Endothelial cell (in vitro differentiated cells): ENCODE measurements at regions not wholly inside any gene's neighbourhood (a gene's known extent, or its start where the extent isn't known, plus 50 kb on each side); places are given as distances from the start of the nearest gene placed in this dataset.

Experiments
- DNase-seq: peaks from one replicate; pipeline ENCODE4 v3.0.0; 2021; ENCODE audit warnings: low spot score
- H3K27ac Mint-ChIP-seq: one replicate; pipeline ENCODE4 v1.8.0; 2021; ENCODE audit warnings: mixed read lengths, inconsistent platforms; ENCODE audit not compliant: unreplicated experiment
- H3K27me3 Mint-ChIP-seq: one replicate; pipeline ENCODE4 v1.8.0; 2021; ENCODE audit warnings: mild to moderate bottlenecking, moderate library complexity, mixed read lengths, inconsistent platforms; ENCODE audit not compliant: unreplicated experiment
- H3K36me3 Mint-ChIP-seq: one replicate; pipeline ENCODE4 v1.8.0; 2021; ENCODE audit warnings: mild to moderate bottlenecking, low read depth, mixed read lengths, inconsistent platforms; ENCODE audit not compliant: unreplicated experiment
- H3K4me1 Mint-ChIP-seq: one replicate; pipeline ENCODE4 v1.8.0; 2021; ENCODE audit warnings: mild to moderate bottlenecking, mixed read lengths, inconsistent platforms; ENCODE audit not compliant: unreplicated experiment
- H3K4me3 Mint-ChIP-seq: one replicate; pipeline ENCODE4 v1.8.0; 2021; ENCODE audit warnings: mild to moderate bottlenecking, mixed read lengths, inconsistent platforms; ENCODE audit not compliant: unreplicated experiment
- H3K9me3 Mint-ChIP-seq: one replicate; pipeline ENCODE4 v1.8.0; 2021; ENCODE audit warnings: mixed read lengths, inconsistent platforms; ENCODE audit not compliant: unreplicated experiment
- CTCF ChIP-seq: fragments of 200-600 bp; sonication (generic); IDR thresholded peaks from one replicate; pipeline ENCODE4 v1.5.0; 2021; ENCODE audit warnings: antibody characterized with exemption; ENCODE audit not compliant: unreplicated experiment

GRCh38 chr6:67766057-67766456, 869.0 kb upstream of the ADGRB3 start:
- TF ChIP-seq CTCF, result no peak
- H3K27ac Mint-ChIP-seq, result no peak overlapping the region
- no peak for DNase-seq
- H3K36me3 Mint-ChIP-seq, result no peaks in the 10 kb centered on the region
- H3K27me3 Mint-ChIP-seq, result no peaks in the 10 kb centered on the region
- no peaks in the 10 kb centered on the region for H3K9me3 Mint-ChIP-seq
- peaks cover 8% of the 10 kb centered on the region for H3K4me1 Mint-ChIP-seq
- no peak overlapping the region for H3K4me3 Mint-ChIP-seq

- TF ChIP-seq CTCF, result no peak
- no peak overlapping the region for H3K27ac Mint-ChIP-seq
- no peaks in the 10 kb centered on the region for H3K9me3 Mint-ChIP-seq
- no peak for DNase-seq
- H3K36me3 Mint-ChIP-seq, result no peaks in the 10 kb centered on the region
- H3K27me3 Mint-ChIP-seq, result no peaks in the 10 kb centered on the region
- no peaks in the 10 kb centered on the region for H3K4me1 Mint-ChIP-seq
- no peak overlapping the region for H3K4me3 Mint-ChIP-seq
Measured at GRCh38 chr6:67759001-67759400, 876.1 kb upstream of the ADGRB3 start.

GRCh38 chr6:67757465-67758033, 877.5 kb upstream of the ADGRB3 start:
- Mint-ChIP-seq H3K9me3 (no peaks in the 10 kb centered on the region), H3K27ac (no peak overlapping the region)
- DNase-seq, result no peak

GRCh38 chr6:67748521-67748920, 886.6 kb upstream of the ADGRB3 start:
- DNase-seq, result no peak
- no peaks in the 10 kb centered on the region for H3K36me3 Mint-ChIP-seq
- no peaks in the 10 kb centered on the region for H3K27me3 Mint-ChIP-seq
- no peaks in the 10 kb centered on the region for H3K9me3 Mint-ChIP-seq
- TF ChIP-seq CTCF, result no peak
- H3K27ac Mint-ChIP-seq, result no peak overlapping the region
- H3K4me1 Mint-ChIP-seq, result no peaks in the 10 kb centered on the region
- no peak overlapping the region for H3K4me3 Mint-ChIP-seq

More at GRCh38 chr6:67757465-67758033, 877.5 kb upstream of the ADGRB3 start:
- TF ChIP-seq CTCF, result no peak
- Mint-ChIP-seq H3K4me3 (no peak overlapping the region), H3K27me3 (no peaks in the 10 kb centered on the region), H3K4me1 (no peaks in the 10 kb centered on the region), H3K36me3 (no peaks in the 10 kb centered on the region)

- no peaks in the 10 kb centered on the region for H3K4me1 Mint-ChIP-seq
- H3K36me3 Mint-ChIP-seq, result no peaks in the 10 kb centered on the region
- no peaks in the 10 kb centered on the region for H3K27me3 Mint-ChIP-seq
- no peak for TF ChIP-seq CTCF
- no peak overlapping the region for H3K27ac Mint-ChIP-seq
- no peak for DNase-seq
- H3K4me3 Mint-ChIP-seq, result no peak overlapping the region
- no peaks in the 10 kb centered on the region for H3K9me3 Mint-ChIP-seq
Measured at GRCh38 chr6:67736816-67737215, 898.3 kb upstream of the ADGRB3 start.
